ENCODE measurements at regions not wholly inside any gene's neighbourhood (a gene's known extent, or its start where the extent isn't known, plus 50 kb on each side); places are given as distances from the start of the nearest gene placed in this dataset.

- no peak for TF ChIP-seq CTCF (conservative IDR thresholded peaks at IDR 0.05)
- TF ChIP-seq EZH2 (IDR thresholded peaks at IDR 0.05; ENCODE audit: low read depth): no peak
These were observed 1105.9 kb downstream of the AMY1C start for GRCh38 chr1:104855550-104855949.

All from PC-9 (cell line).